Mesendoderm (in vitro differentiated cells): ENCODE measurements at regions not wholly inside any gene's neighbourhood (a gene's known extent, or its start where the extent isn't known, plus 50 kb on each side); places are given as distances from the start of the nearest gene placed in this dataset.
"Not testable (repeated sequence)": the region's sequence is repeated elsewhere in the genome, so short reads cannot be mapped to it uniquely, and the experiment has no call there.

Source experiments
- DNase-seq: peaks from one replicate; pipeline ENCODE4 v3.0.0; 2013
- H2AK5ac ChIP-seq: 2 replicates; pipeline ENCODE4 v1.6.1; 2013; ENCODE audit warnings: low read length, inconsistent platforms
- H2BK120ac ChIP-seq: 2 replicates; pipeline ENCODE4 v1.6.1; 2013; ENCODE audit warnings: low read depth, mild to moderate bottlenecking, low read length, moderate library complexity, mixed read lengths
- H2BK15ac ChIP-seq: replicated peaks from 2 replicates; pipeline ENCODE4 v1.6.1; 2013; ENCODE audit warnings: low read depth, mild to moderate bottlenecking, moderate library complexity
- H2BK5ac ChIP-seq: 2 replicates; pipeline ENCODE4 v1.6.1; 2013; ENCODE audit warnings: low read length, inconsistent platforms
- H3K18ac ChIP-seq: 2 replicates; pipeline ENCODE4 v1.6.1; 2013; ENCODE audit warnings: mild to moderate bottlenecking, low read length, mixed read lengths
- H3K23ac ChIP-seq: one replicate; pipeline ENCODE4 v1.6.1; 2013; ENCODE audit warnings: low read length
- H3K27ac ChIP-seq: 2 replicates; pipeline ENCODE4 v1.5.1; 2013; ENCODE audit warnings: low read depth, mild to moderate bottlenecking, inconsistent platforms, low read length, moderate library complexity
- H3K27me3 ChIP-seq: 2 replicates; pipeline ENCODE4 v1.6.1; 2013; ENCODE audit warnings: low read length, control low read depth, mild to moderate bottlenecking, inconsistent platforms; ENCODE audit not compliant: insufficient read depth, poor library complexity
- H3K36me3 ChIP-seq: 2 replicates; pipeline ENCODE4 v1.6.1; 2013; ENCODE audit warnings: low read length, inconsistent platforms; ENCODE audit not compliant: control insufficient read depth, insufficient read depth
- H3K4ac ChIP-seq: one replicate; pipeline ENCODE4 v1.6.1; 2013; ENCODE audit warnings: low read depth, mild to moderate bottlenecking, low read length, moderate library complexity
- H3K4me1 ChIP-seq: 2 replicates; pipeline ENCODE4 v1.6.1; 2013; ENCODE audit warnings: low read depth, low read length, inconsistent platforms; ENCODE audit not compliant: control insufficient read depth
- H3K4me2 ChIP-seq: 2 replicates; pipeline ENCODE4 v1.6.1; 2013; ENCODE audit warnings: low read length
- H3K4me3 ChIP-seq: 2 replicates; pipeline ENCODE4 v1.5.1; 2013; ENCODE audit warnings: mild to moderate bottlenecking, low read length
- H3K56ac ChIP-seq: one replicate; pipeline ENCODE4 v1.6.1; 2013; ENCODE audit warnings: low read length
- H3K79me1 ChIP-seq: 2 replicates; pipeline ENCODE4 v1.6.1; 2013; ENCODE audit warnings: low read length, inconsistent platforms
- H3K79me2 ChIP-seq: 2 replicates; pipeline ENCODE4 v1.6.1; 2013; ENCODE audit warnings: mild to moderate bottlenecking, low read length; ENCODE audit not compliant: control insufficient read depth, insufficient read depth
- H3K9ac ChIP-seq: 2 replicates; pipeline ENCODE4 v1.6.1; 2013; ENCODE audit warnings: low read length, inconsistent platforms
- H4K5ac ChIP-seq: one replicate; pipeline ENCODE4 v1.6.1; 2013; ENCODE audit warnings: low read length
- H4K8ac ChIP-seq: one replicate; pipeline ENCODE4 v1.6.1; 2013; ENCODE audit warnings: low read depth, mild to moderate bottlenecking, control low read depth, low read length, moderate library complexity
- WGBS: extraction: QIAGEN DNeasy Blood & Tissue Kit; methylation state at CpG from one replicate; pipeline ENCODE4 v1.1.7; 2013; ENCODE audit warnings: low lambda C conversion rate, missing lambda C conversion rate; ENCODE audit not compliant: insufficient coverage; ENCODE audit errors: extremely low coverage; 5-methylcytosine and 5-hydroxymethylcytosine counted together

- no peak overlapping the region for H3K23ac ChIP-seq
- H3K4ac ChIP-seq = no peak overlapping the region
- H2BK15ac ChIP-seq = no peak overlapping the region
- H3K4me1 ChIP-seq = no peaks in the 10 kb centered on the region
- H3K27ac ChIP-seq = no peak overlapping the region
- H3K79me1 ChIP-seq = no peaks in the 10 kb centered on the region
- no peak overlapping the region for H2BK5ac ChIP-seq
- DNase-seq = no peak
- no peak overlapping the region for H3K9ac ChIP-seq
- H3K79me2 ChIP-seq = no peaks in the 10 kb centered on the region
- H3K18ac ChIP-seq = no peak overlapping the region
- H2BK120ac ChIP-seq = no peak overlapping the region
- H4K8ac ChIP-seq = no peak overlapping the region
- H2AK5ac ChIP-seq = no peak overlapping the region
- H3K4me3 ChIP-seq = no peak overlapping the region
- H3K27me3 ChIP-seq = no peaks in the 10 kb centered on the region
- H3K4me2 ChIP-seq = no peak overlapping the region
- no CpG with 5 or more reads among the region's 9 CpGs for WGBS
- H3K56ac ChIP-seq = no peak overlapping the region
- H4K5ac ChIP-seq = no peak overlapping the region
- H3K36me3 ChIP-seq = no peaks in the 10 kb centered on the region
These were observed 283.0 kb upstream of the VSTM2A start for GRCh38 chr7:54259185-54259584.

GRCh38 chr7:54260941-54261371 lies 281.2 kb upstream of the VSTM2A start:
- DNase-seq = no peak
- H2BK15ac ChIP-seq = no peak overlapping the region
- H3K79me1 ChIP-seq = no peaks in the 10 kb centered on the region
- no peak overlapping the region for H3K4me3 ChIP-seq
- H3K27ac ChIP-seq = no peak overlapping the region
- no peak overlapping the region for H3K23ac ChIP-seq
- WGBS = no CpG with 5 or more reads among the region's 1 CpG
- H3K56ac ChIP-seq = no peak overlapping the region
- no peak overlapping the region for H2AK5ac ChIP-seq
- no peak overlapping the region for H2BK120ac ChIP-seq
- no peak overlapping the region for H4K5ac ChIP-seq
- H3K9ac ChIP-seq = no peak overlapping the region
- H3K4me1 ChIP-seq = no peaks in the 10 kb centered on the region
- H3K4me2 ChIP-seq = no peak overlapping the region
- H4K8ac ChIP-seq = no peak overlapping the region
- no peak overlapping the region for H3K4ac ChIP-seq
- H2BK5ac ChIP-seq = no peak overlapping the region
- H3K27me3 ChIP-seq = no peaks in the 10 kb centered on the region
- H3K36me3 ChIP-seq = no peaks in the 10 kb centered on the region
- no peaks in the 10 kb centered on the region for H3K79me2 ChIP-seq
- no peak overlapping the region for H3K18ac ChIP-seq

- no peaks in the 10 kb centered on the region for H3K36me3 ChIP-seq
- H3K4ac ChIP-seq = peak overlapping the region; percentile 52
- H3K18ac ChIP-seq = peak overlapping the region; percentile 80
- no peak overlapping the region for H3K9ac ChIP-seq
- H3K27me3 ChIP-seq = no peaks in the 10 kb centered on the region
- H3K23ac ChIP-seq = no peak overlapping the region
- H2AK5ac ChIP-seq = no peak overlapping the region
- peak overlapping the region; percentile 60 for H3K27ac ChIP-seq
- H4K5ac ChIP-seq = no peak overlapping the region
- H4K8ac ChIP-seq = no peak overlapping the region
- no CpG with 5 or more reads among the region's 1 CpG for WGBS
- no peak overlapping the region for H2BK5ac ChIP-seq
- H3K4me3 ChIP-seq = no peak overlapping the region
- no peaks in the 10 kb centered on the region for H3K79me1 ChIP-seq
- no peak overlapping the region for H2BK15ac ChIP-seq
- peak overlapping the region; percentile 30 for H3K56ac ChIP-seq
- H3K4me1 ChIP-seq = peaks cover 4% of the 10 kb centered on the region
- no peak overlapping the region for H3K4me2 ChIP-seq
- no peaks in the 10 kb centered on the region for H3K79me2 ChIP-seq
- peak overlapping the region; percentile 23 for H2BK120ac ChIP-seq
- peak; percentile 72 for DNase-seq
These were observed 263.3 kb upstream of the VSTM2A start for GRCh38 chr7:54278847-54279246.

- no peak overlapping the region for H4K8ac ChIP-seq
- no peak overlapping the region for H2AK5ac ChIP-seq
- no peak overlapping the region for H2BK120ac ChIP-seq
- H3K9ac ChIP-seq = no peak overlapping the region
- H3K36me3 ChIP-seq = no peaks in the 10 kb centered on the region
- H3K56ac ChIP-seq = no peak overlapping the region
- H3K4me3 ChIP-seq = no peak overlapping the region
- no peak overlapping the region for H2BK5ac ChIP-seq
- no peak overlapping the region for H2BK15ac ChIP-seq
- no peak overlapping the region for H3K18ac ChIP-seq
- WGBS = no CpG with 5 or more reads among the region's 8 CpGs
- H3K27me3 ChIP-seq = no peaks in the 10 kb centered on the region
- no peak overlapping the region for H3K4ac ChIP-seq
- H3K79me2 ChIP-seq = no peaks in the 10 kb centered on the region
- no peak overlapping the region for H3K27ac ChIP-seq
- no peak overlapping the region for H4K5ac ChIP-seq
- H3K4me1 ChIP-seq = no peaks in the 10 kb centered on the region
- no peak overlapping the region for H3K23ac ChIP-seq
- no peaks in the 10 kb centered on the region for H3K79me1 ChIP-seq
- no peak overlapping the region for H3K4me2 ChIP-seq
- peak; percentile 84 for DNase-seq
These were observed 249.8 kb upstream of the VSTM2A start for GRCh38 chr7:54292171-54292925.

- H3K18ac ChIP-seq = no peak overlapping the region
- WGBS = no CpG with 5 or more reads among the region's 4 CpGs
- H3K56ac ChIP-seq = no peak overlapping the region
- H3K36me3 ChIP-seq = no peaks in the 10 kb centered on the region
- no peak overlapping the region for H3K9ac ChIP-seq
- no peaks in the 10 kb centered on the region for H3K79me1 ChIP-seq
- no peak overlapping the region for H2BK15ac ChIP-seq
- no peak overlapping the region for H4K8ac ChIP-seq
- no peak overlapping the region for H4K5ac ChIP-seq
- H3K27me3 ChIP-seq = no peaks in the 10 kb centered on the region
- H2AK5ac ChIP-seq = no peak overlapping the region
- no peak overlapping the region for H3K23ac ChIP-seq
- H3K4ac ChIP-seq = no peak overlapping the region
- H3K79me2 ChIP-seq = no peaks in the 10 kb centered on the region
- no peaks in the 10 kb centered on the region for H3K4me1 ChIP-seq
- H2BK5ac ChIP-seq = no peak overlapping the region
- no peak overlapping the region for H3K4me2 ChIP-seq
- no peak for DNase-seq
- no peak overlapping the region for H3K27ac ChIP-seq
- no peak overlapping the region for H2BK120ac ChIP-seq
- H3K4me3 ChIP-seq = no peak overlapping the region
These were observed 242.7 kb upstream of the VSTM2A start for GRCh38 chr7:54299426-54299825.

GRCh38 chr7:54315955-54316354 lies 226.2 kb upstream of the VSTM2A start:
- not testable (repeated sequence) for H4K8ac ChIP-seq, H3K18ac ChIP-seq, H3K36me3 ChIP-seq, H4K5ac ChIP-seq, H3K79me2 ChIP-seq, H3K27me3 ChIP-seq, H3K4me3 ChIP-seq, H3K27ac ChIP-seq, H3K4me1 ChIP-seq, H2BK15ac ChIP-seq, H3K79me1 ChIP-seq, DNase-seq, H3K4me2 ChIP-seq, H3K23ac ChIP-seq, H3K9ac ChIP-seq, H2BK120ac ChIP-seq, H2BK5ac ChIP-seq, H2AK5ac ChIP-seq, H3K56ac ChIP-seq, H3K4ac ChIP-seq
